ENCODE measurements at regions not wholly inside any gene's neighbourhood (a gene's known extent, or its start where the extent isn't known, plus 50 kb on each side); places are given as distances from the start of the nearest gene placed in this dataset.

GRCh38 chr11:116607027-116607426, 165.8 kb downstream of the BUD13 start:
- TF ChIP-seq, protein P1, sequence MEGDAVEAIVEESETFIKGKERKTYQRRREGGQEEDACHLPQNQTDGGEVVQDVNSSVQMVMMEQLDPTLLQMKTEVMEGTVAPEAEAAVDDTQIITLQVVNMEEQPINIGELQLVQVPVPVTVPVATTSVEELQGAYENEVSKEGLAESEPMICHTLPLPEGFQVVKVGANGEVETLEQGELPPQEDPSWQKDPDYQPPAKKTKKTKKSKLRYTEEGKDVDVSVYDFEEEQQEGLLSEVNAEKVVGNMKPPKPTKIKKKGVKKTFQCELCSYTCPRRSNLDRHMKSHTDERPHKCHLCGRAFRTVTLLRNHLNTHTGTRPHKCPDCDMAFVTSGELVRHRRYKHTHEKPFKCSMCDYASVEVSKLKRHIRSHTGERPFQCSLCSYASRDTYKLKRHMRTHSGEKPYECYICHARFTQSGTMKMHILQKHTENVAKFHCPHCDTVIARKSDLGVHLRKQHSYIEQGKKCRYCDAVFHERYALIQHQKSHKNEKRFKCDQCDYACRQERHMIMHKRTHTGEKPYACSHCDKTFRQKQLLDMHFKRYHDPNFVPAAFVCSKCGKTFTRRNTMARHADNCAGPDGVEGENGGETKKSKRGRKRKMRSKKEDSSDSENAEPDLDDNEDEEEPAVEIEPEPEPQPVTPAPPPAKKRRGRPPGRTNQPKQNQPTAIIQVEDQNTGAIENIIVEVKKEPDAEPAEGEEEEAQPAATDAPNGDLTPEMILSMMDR (IDR thresholded peaks at IDR 0.05; ENCODE audit: low read length) = no peak
- TF ChIP-seq EZH2 (IDR thresholded peaks at IDR 0.05; ENCODE audit: borderline replicate concordance, low read length) = no peak

All from OCI-LY1 (cell line).